ENCODE measurements at regions not wholly inside any gene's neighbourhood (a gene's known extent, or its start where the extent isn't known, plus 50 kb on each side); places are given as distances from the start of the nearest gene placed in this dataset.

DNA sequence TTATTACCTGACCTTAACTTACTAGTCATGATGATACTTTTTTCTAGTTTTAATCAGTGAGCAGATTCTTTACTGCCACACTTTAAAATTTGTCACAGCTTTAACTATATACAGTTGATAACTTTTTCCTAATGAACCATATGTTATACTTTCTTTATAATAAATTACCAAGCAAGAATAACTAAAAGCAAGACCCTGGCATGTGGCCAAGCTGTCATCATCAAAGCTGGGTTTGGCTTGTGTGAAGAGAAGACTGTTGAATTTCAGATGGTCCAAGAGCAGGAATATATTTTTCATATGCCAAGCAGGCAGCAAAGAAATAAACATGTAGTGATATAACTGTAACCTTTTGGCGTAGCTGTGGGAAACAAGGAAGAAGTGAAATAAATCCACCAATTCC is 93.5 kb downstream of the PUS7L start:
- DNase-seq (ENCODE audit: low spot score) = no peak

DNA sequence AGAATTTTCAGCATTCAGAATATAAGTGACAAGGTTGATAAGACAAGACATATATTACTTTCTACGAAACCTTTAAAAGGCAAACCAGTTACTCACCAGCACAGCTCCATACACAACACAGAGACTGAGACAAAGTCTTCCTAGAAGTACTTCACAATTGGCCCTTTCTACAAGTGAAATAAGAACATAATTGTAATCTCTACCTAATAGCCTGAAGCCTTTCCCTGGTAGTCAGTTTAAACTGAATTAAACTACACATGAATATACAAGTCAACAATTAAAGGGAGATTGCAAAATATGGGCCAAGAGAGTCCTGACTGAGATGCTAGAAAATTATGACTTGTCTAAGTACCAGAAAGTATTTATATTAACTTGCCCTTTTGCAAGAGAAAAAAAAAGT is 95.9 kb downstream of the PUS7L start:
- no peak for DNase-seq (ENCODE audit: low spot score)

DNA sequence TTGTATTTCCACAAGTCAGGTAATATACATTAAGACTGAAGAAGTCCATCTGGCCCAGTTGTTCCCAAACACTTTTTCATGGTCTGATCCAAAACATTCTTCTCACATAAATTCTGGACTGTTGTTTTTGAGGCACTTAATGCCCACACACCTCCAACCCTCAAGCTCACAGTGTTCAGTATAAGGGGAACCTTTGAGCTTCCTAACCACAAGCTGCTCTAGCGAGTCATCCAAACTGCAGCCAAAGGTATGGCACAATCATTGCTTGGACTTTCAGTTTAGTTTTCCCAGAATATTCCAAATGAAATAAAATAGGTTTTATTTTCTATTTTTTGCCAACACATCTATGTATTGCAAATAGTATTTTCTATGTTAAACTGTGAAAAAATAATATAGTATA is 103.0 kb downstream of the PUS7L start:
- no peak for DNase-seq (ENCODE audit: low spot score)

DNA sequence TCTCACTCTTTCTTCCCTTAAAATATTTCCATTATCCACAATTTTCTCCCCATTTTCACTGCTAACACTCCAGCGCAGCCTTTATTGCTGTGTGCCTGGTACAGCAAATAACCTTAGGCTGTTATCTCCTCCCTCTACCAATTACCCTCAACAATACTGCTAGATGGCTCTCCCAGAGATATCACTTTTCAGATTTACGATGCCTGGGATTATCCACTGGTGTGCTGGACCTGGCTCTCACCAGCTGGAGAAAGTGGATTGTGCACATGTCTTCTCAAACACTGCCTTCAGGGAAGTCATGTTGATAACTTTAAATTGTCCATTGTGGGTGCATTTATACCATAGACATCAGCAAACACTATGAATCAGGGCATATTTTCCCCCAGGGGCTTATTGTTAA is 101.9 kb upstream of the ADAMTS20 start:
- peak; percentile 6 for DNase-seq (ENCODE audit: low spot score)

DNA sequence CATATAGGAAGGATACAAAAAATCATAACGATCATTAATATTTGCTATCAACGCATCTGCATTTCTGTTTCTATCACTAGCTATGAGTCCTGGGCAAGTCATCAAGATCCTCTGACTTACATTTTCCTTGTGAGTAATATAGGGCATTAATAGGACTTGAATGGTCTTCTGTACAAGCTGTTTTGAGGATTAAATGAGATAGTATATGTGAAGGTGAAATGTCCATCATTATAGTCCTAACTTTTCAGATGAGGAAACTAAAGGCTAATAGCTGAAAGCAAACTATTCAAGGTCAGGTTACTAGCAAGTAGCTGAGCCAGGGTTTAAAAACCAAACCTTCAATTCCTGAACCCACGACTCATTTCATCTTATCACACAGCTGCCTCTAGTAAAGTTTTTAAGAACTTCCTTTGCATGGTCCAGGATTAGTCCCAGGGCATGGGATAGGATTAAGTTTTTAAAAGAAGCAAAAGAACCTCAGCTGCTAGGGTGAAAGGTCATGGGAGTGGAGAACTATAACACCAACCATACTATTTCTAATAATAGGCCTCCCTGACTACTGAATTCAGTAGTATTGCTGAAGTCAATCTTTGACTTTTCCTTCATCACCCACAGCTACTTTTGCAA is 101.4 kb upstream of the ADAMTS20 start:
- no peak for DNase-seq (ENCODE audit: low spot score)

DNA sequence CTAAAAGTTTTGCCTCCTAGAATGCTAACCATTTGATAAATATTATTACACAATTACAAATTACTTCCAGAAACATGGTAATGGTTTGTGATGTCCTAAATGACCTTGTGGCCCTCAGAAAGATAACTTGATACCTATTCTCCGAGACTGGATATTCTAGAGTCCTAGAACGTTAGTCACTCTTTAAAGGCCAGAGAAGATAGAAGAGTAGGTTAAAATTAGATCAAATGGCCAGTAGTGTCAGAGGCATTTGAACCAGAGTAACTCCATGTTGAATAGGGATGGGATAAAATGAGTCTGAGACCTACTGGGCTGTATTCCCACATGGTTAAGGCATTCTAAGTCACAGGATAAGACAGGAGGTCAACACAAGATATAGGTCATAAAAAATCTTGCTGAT is 96.6 kb upstream of the ADAMTS20 start:
- DNase-seq (ENCODE audit: low spot score) = no peak

DNA sequence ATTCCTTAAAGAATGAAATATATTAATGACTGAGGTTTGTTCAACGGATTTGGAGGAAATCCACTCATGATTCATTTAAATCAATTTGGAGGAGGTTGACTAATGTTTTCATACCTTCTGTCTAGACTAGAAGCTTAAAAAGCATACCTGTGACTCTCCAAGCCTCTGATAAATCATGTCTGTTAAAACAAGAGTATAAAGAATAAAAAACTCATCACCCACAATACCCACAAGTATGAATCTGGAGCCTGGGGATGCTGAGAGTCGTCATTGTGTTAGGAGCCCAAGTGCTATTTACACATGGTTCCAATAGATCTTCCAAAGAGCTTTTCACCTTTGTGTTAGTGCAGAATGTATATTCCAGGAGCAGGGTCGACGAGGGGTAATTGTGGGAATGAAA is 86.8 kb upstream of the ADAMTS20 start:
- DNase-seq (ENCODE audit: low spot score) = no peak

DNA sequence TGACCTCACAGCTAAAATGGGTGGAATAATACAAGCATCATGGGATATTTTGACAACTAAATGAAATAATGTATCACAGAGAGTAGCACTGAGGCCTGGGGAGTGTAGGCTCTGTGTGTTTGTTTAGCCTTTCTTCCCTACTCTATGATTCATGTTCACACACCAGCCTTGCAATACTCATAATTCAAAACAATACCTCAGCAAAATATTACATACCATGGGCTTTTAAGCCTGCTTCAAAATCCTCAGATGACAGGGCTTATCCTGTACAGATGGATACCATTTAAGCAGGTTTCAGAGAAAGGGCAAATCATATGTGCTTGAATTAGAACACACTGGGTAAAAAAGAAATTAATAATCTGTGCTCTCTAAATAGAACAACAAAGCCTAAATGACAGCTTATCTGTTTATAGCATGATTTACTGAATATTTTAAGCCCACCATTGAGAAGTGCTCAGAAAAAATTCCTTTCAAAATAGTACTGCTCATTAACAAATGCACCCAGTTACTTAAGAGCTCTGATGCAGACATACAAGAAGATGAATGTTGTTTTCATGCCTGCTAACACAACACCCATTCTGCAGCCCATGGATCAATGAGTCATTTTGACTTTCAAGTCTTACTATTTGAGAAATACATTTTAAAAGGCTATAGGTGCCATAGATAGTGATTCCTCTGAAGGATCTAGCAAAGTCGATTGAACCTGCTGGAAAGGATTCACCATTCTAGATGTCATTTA is 84.9 kb upstream of the ADAMTS20 start:
- no peak for DNase-seq (ENCODE audit: low spot score)

DNA sequence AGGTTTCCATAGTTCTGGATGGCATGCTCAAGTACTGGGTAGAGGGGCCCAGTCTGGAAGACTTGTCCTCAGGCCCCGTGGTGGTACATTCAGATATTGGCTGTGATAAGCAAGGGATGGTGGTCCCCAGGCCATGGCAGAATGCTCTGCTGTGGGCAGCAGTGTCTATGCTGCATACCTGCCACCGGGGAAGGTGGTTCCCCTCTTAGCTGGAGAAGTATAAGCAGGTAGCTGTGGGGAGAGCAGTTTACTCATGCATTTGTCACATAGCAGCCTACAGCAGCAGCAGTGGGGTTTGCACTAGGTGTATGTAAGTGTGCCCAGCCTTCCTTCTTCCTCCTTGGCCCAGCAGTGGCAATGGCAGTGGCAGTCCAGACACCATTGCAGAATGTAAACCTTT is 69.3 kb upstream of the ADAMTS20 start:
- no peak for DNase-seq (ENCODE audit: low spot score)

DNA sequence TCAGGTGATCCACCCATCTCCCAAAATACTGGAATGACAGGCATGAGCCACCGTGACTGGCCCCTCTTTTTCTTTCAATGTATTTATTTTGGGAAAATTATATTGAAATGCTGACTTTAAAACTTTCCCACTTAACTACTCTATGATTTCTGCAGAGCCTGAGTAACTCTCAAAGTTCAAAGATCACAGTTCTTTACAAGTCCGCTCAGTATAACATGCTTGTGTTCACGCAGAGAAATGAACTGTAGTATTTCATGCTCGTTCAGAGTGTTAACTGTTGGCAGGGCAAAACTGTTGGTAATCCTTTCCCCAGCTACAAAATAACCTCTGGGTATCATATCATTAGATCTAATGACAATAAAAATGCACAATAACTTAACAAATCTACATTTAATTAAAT is 50.7 kb upstream of the ADAMTS20 start:
- DNase-seq (ENCODE audit: low spot score) = no peak

Small RNA genes in the stretch of these regions (small RNA-seq; reads per million reads assigned to genes)
- 0 reads per million in 2 experiments for gene AC090525.3

All from SK-N-DZ (cell line).